ENCODE measurements at regions not wholly inside any gene's neighbourhood (a gene's known extent, or its start where the extent isn't known, plus 50 kb on each side); places are given as distances from the start of the nearest gene placed in this dataset.

DNA sequence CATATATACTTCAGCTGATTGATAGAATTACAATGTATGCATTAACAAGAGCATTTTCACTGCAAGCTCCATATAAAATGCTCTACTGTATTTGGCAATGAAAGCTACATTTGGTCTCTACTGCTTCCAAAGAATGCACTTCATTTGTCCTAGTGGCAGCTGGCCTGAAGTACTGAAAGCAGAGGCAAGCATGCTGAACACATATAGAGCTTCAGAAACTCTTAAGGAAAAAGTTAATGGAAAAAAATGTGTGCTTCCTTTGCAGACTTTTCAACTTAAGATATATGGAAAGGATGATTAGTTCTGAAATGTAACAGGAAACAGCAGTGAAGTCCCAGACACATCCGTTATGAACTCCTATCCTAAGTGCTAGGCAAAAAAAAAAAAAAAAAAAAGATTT is 537.1 kb upstream of the POM121L12 start:
- no CpG with 5 or more reads among the region's 1 CpG for WGBS (ENCODE audit: insufficient coverage)
- Mint-ChIP-seq H3K27me3 (no peaks in the 10 kb centered on the region), H3K4me1 (no peaks in the 10 kb centered on the region), H3K4me3 (no peak overlapping the region), H3K9me3 (peaks cover under 1 to 7% (median 4%) of the 10 kb centered on the region in 3 donors), H3K36me3 (no peaks in the 10 kb centered on the region), H3K27ac (no peak overlapping the region)
- H3K36me3 ChIP-seq (ENCODE audit: control insufficient read depth in 2 of 2, extremely low read depth in 1 of 2, insufficient read depth in 1 of 2, low read length in 1 of 2), result no peaks in the 10 kb centered on the region
- no peak overlapping the region for H3K27ac ChIP-seq (ENCODE audit: low read length)
- POLR2A ChIA-PET, result no interaction called here
- DNase-seq (no peak), ATAC-seq (replicated peaks in 1 of 4) (no peak)
- CTCF ChIA-PET, result no interaction called here
- H3K4me1 ChIP-seq (ENCODE audit: control insufficient read depth in 1 of 2, extremely low read depth in 1 of 2, insufficient read depth in 2 of 2, low read length in 2 of 2), result peaks cover 0 to 2% of the 10 kb centered on the region in 2 experiments
- H3K4me3 ChIP-seq (ENCODE audit: control insufficient read depth in 1 of 2, extremely low read depth in 1 of 2, low read length in 1 of 2), result no peak overlapping the region
- H3K9me3 ChIP-seq, result no peaks in the 10 kb centered on the region
- H3K27me3 ChIP-seq (replicated peaks in 1 of 2; ENCODE audit: control insufficient read depth in 2 of 2, extremely low read depth in 1 of 2, insufficient read depth in 2 of 2, low read length in 1 of 2), result no peaks in the 10 kb centered on the region

DNA sequence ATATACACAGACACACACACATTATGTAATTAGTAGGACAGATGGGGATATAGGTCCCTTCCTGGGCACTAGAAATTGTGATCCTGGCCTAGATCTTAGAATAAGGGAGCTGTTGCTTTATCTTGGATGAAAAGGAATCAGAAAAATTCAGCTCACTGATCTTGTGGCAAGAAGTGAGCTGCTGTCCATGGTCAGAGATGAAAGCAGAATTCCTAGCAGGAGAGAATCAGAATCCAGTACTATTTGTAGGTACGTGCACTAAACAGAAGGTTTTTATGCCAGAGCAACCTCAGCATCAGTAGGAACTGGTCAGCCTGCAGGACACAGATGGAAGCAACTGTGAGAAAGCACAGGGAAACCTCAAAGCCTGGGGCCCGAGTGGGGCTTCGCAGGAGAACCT is 549.2 kb upstream of the POM121L12 start:
- Mint-ChIP-seq H3K36me3 (no peaks in the 10 kb centered on the region), H3K4me3 (no peak overlapping the region), H3K27me3 (no peaks in the 10 kb centered on the region)

GRCh38 chr7:52482076-52482475 is 553.4 kb upstream of the POM121L12 start:
- CTCF ChIA-PET, result no interaction called here
- Histone ChIP-seq H3K27ac (ENCODE audit: low read length) (no peak overlapping the region), H3K4me1 (ENCODE audit: control insufficient read depth in 1 of 2, extremely low read depth in 1 of 2, insufficient read depth in 2 of 2, low read length in 2 of 2) (no peaks in the 10 kb centered on the region), H3K27me3 (replicated peaks in 1 of 2; ENCODE audit: control insufficient read depth in 2 of 2, extremely low read depth in 1 of 2, insufficient read depth in 2 of 2, low read length in 1 of 2) (no peaks in the 10 kb centered on the region), H3K4me3 (ENCODE audit: control insufficient read depth in 1 of 2, extremely low read depth in 1 of 2, low read length in 1 of 2) (no peak overlapping the region), H3K36me3 (ENCODE audit: control insufficient read depth in 2 of 2, extremely low read depth in 1 of 2, insufficient read depth in 1 of 2, low read length in 1 of 2) (no peaks in the 10 kb centered on the region), H3K9me3 (no peaks in the 10 kb centered on the region)
- Mint-ChIP-seq H3K27ac (no peak overlapping the region), H3K27me3 (no peaks in the 10 kb centered on the region), H3K36me3 (no peaks in the 10 kb centered on the region), H3K4me1 (no peaks in the 10 kb centered on the region), H3K4me3 (no peak overlapping the region), H3K9me3 (peaks cover 0 to 17% (median 10%) of the 10 kb centered on the region in 3 donors)
- ATAC-seq (replicated peaks in 1 of 4), result no peak
- WGBS (ENCODE audit: insufficient coverage), result 86% methylated on average over 1 of the region's 2 CpGs
- POLR2A ChIA-PET, result interaction anchor here in 1 of 2 donors (0.7 kb wide), 1 partner anchor 50 kb away, joined by 4 read pairs; no protein-coding TSS in a partner anchor
- DNase-seq, result no peak

More for the DNA sequence above, 549.2 kb upstream of the POM121L12 start:
- Histone ChIP-seq H3K4me3 (ENCODE audit: control insufficient read depth in 1 of 2, extremely low read depth in 1 of 2, low read length in 1 of 2) (no peak overlapping the region), H3K4me1 (ENCODE audit: control insufficient read depth in 1 of 2, extremely low read depth in 1 of 2, insufficient read depth in 2 of 2, low read length in 2 of 2) (no peaks in the 10 kb centered on the region), H3K36me3 (ENCODE audit: control insufficient read depth in 2 of 2, extremely low read depth in 1 of 2, insufficient read depth in 1 of 2, low read length in 1 of 2) (no peaks in the 10 kb centered on the region), H3K9me3 (no peaks in the 10 kb centered on the region), H3K27me3 (replicated peaks in 1 of 2; ENCODE audit: control insufficient read depth in 2 of 2, extremely low read depth in 1 of 2, insufficient read depth in 2 of 2, low read length in 1 of 2) (no peaks in the 10 kb centered on the region), H3K27ac (ENCODE audit: low read length) (no peak overlapping the region)
- Mint-ChIP-seq H3K4me1 (no peaks in the 10 kb centered on the region), H3K27ac (no peak overlapping the region), H3K9me3 (peaks cover 4 to 23% (median 13%) of the 10 kb centered on the region in 3 donors)
- POLR2A ChIA-PET, result no interaction called here
- CTCF ChIA-PET, result no interaction called here
- WGBS (ENCODE audit: insufficient coverage), result 25% methylated on average over 2 of the region's 3 CpGs
- DNase-seq (no peak), ATAC-seq (replicated peaks in 1 of 4) (no peak)

GRCh38 chr7:52481571-52481970 is 553.9 kb upstream of the POM121L12 start:
- Mint-ChIP-seq H3K4me1 (no peaks in the 10 kb centered on the region), H3K9me3 (peaks cover 0 to 14% (median 10%) of the 10 kb centered on the region in 3 donors), H3K4me3 (no peak overlapping the region), H3K27ac (no peak overlapping the region), H3K27me3 (no peaks in the 10 kb centered on the region), H3K36me3 (no peaks in the 10 kb centered on the region)
- H3K4me1 ChIP-seq (ENCODE audit: control insufficient read depth in 1 of 2, extremely low read depth in 1 of 2, insufficient read depth in 2 of 2, low read length in 2 of 2), result no peaks in the 10 kb centered on the region
- no CpG with 5 or more reads among the region's 2 CpGs for WGBS (ENCODE audit: insufficient coverage)
- no peaks in the 10 kb centered on the region for H3K9me3 ChIP-seq
- no peak overlapping the region for H3K4me3 ChIP-seq (ENCODE audit: control insufficient read depth in 1 of 2, extremely low read depth in 1 of 2, low read length in 1 of 2)
- no peaks in the 10 kb centered on the region for H3K27me3 ChIP-seq (replicated peaks in 1 of 2; ENCODE audit: control insufficient read depth in 2 of 2, extremely low read depth in 1 of 2, insufficient read depth in 2 of 2, low read length in 1 of 2)
- ATAC-seq (replicated peaks in 1 of 4), result no peak
- POLR2A ChIA-PET, result no interaction called here
- CTCF ChIA-PET, result no interaction called here
- no peak for DNase-seq
- H3K36me3 ChIP-seq (ENCODE audit: control insufficient read depth in 2 of 2, extremely low read depth in 1 of 2, insufficient read depth in 1 of 2, low read length in 1 of 2), result no peaks in the 10 kb centered on the region
- no peak overlapping the region for H3K27ac ChIP-seq (ENCODE audit: low read length)

- H3K9me3 Mint-ChIP-seq, result peaks cover 0 to 18% (median 15%) of the 10 kb centered on the region in 3 donors
- ATAC-seq (replicated peaks in 1 of 4) (no peak), DNase-seq (no peak)
- ChIA-PET POLR2A (no interaction called here), CTCF (no interaction called here)
- H3K4me1 ChIP-seq (ENCODE audit: control insufficient read depth in 1 of 2, extremely low read depth in 1 of 2, insufficient read depth in 2 of 2, low read length in 2 of 2), result no peaks in the 10 kb centered on the region
- no peak overlapping the region for H3K27ac ChIP-seq (ENCODE audit: low read length)
- no peaks in the 10 kb centered on the region for H3K27me3 Mint-ChIP-seq
- H3K36me3 Mint-ChIP-seq, result no peaks in the 10 kb centered on the region
- no peak overlapping the region for H3K4me3 ChIP-seq (ENCODE audit: control insufficient read depth in 1 of 2, extremely low read depth in 1 of 2, low read length in 1 of 2)
- no peak overlapping the region for H3K4me3 Mint-ChIP-seq
- H3K4me1 Mint-ChIP-seq, result no peaks in the 10 kb centered on the region
- H3K27me3 ChIP-seq (replicated peaks in 1 of 2; ENCODE audit: control insufficient read depth in 2 of 2, extremely low read depth in 1 of 2, insufficient read depth in 2 of 2, low read length in 1 of 2), result no peaks in the 10 kb centered on the region
- H3K36me3 ChIP-seq (ENCODE audit: control insufficient read depth in 2 of 2, extremely low read depth in 1 of 2, insufficient read depth in 1 of 2, low read length in 1 of 2), result no peaks in the 10 kb centered on the region
- H3K9me3 ChIP-seq, result no peaks in the 10 kb centered on the region
- no peak overlapping the region for H3K27ac Mint-ChIP-seq
These were observed 555.4 kb upstream of the POM121L12 start for GRCh38 chr7:52479990-52480389.

DNA sequence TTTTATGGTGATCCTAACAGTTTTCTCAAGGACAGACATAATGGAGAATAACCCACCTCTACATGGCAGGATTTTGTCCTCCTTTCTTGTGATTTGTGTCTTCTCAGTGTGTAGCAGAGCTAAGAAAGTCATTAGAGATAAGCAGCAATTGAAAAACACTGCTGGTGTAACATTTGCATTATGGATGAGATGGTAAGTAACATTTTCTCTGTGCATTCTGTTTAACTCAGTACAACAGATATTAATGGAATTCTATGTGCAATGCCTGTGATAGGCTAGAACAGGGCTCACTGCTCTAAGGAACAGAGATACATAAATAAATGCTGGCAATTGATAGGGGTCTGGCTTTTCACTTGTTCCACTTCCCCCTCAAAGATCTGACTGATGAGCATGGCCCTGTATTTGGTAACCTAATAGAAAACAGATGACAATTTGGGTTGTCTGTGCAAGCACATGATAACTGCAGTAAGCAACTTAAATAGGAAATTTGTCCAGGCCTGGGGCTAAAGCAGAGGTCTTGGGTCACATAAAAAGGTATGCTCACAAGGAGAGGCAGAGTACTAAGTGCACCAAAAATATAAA is 560.3 kb upstream of the POM121L12 start:
- Histone ChIP-seq H3K27ac (ENCODE audit: low read length) (no peak overlapping the region), H3K4me3 (ENCODE audit: control insufficient read depth in 1 of 2, extremely low read depth in 1 of 2, low read length in 1 of 2) (no peak overlapping the region), H3K9me3 (no peaks in the 10 kb centered on the region), H3K4me1 (ENCODE audit: control insufficient read depth in 1 of 2, extremely low read depth in 1 of 2, insufficient read depth in 2 of 2, low read length in 2 of 2) (no peaks in the 10 kb centered on the region), H3K36me3 (ENCODE audit: control insufficient read depth in 2 of 2, extremely low read depth in 1 of 2, insufficient read depth in 1 of 2, low read length in 1 of 2) (no peaks in the 10 kb centered on the region), H3K27me3 (replicated peaks in 1 of 2; ENCODE audit: control insufficient read depth in 2 of 2, extremely low read depth in 1 of 2, insufficient read depth in 2 of 2, low read length in 1 of 2) (no peaks in the 10 kb centered on the region)
- H3K27ac Mint-ChIP-seq, result no peak overlapping the region
- H3K36me3 Mint-ChIP-seq, result no peaks in the 10 kb centered on the region
- H3K4me3 Mint-ChIP-seq, result no peak overlapping the region
- peaks cover 9 to 36% (median 26%) of the 10 kb centered on the region in 3 donors for H3K9me3 Mint-ChIP-seq
- no peaks in the 10 kb centered on the region for H3K4me1 Mint-ChIP-seq
- no peak for DNase-seq
- no peaks in the 10 kb centered on the region for H3K27me3 Mint-ChIP-seq
- POLR2A ChIA-PET, result no interaction called here
- CTCF ChIA-PET, result no interaction called here
- ATAC-seq (replicated peaks in 1 of 4), result no peak

- Mint-ChIP-seq H3K4me1 (no peaks in the 10 kb centered on the region), H3K27ac (no peak overlapping the region), H3K9me3 (peaks cover 19 to 38% (median 30%) of the 10 kb centered on the region in 3 donors), H3K4me3 (no peak overlapping the region), H3K27me3 (no peaks in the 10 kb centered on the region), H3K36me3 (no peaks in the 10 kb centered on the region)
- H3K27ac ChIP-seq (ENCODE audit: low read length), result no peak overlapping the region
- CTCF ChIA-PET, result no interaction called here
- no peaks in the 10 kb centered on the region for H3K36me3 ChIP-seq (ENCODE audit: control insufficient read depth in 2 of 2, extremely low read depth in 1 of 2, insufficient read depth in 1 of 2, low read length in 1 of 2)
- POLR2A ChIA-PET, result no interaction called here
- no peak for ATAC-seq (replicated peaks in 1 of 4)
- H3K4me1 ChIP-seq (ENCODE audit: control insufficient read depth in 1 of 2, extremely low read depth in 1 of 2, insufficient read depth in 2 of 2, low read length in 2 of 2), result no peaks in the 10 kb centered on the region
- no peaks in the 10 kb centered on the region for H3K27me3 ChIP-seq (replicated peaks in 1 of 2; ENCODE audit: control insufficient read depth in 2 of 2, extremely low read depth in 1 of 2, insufficient read depth in 2 of 2, low read length in 1 of 2)
- no peak for DNase-seq
- no CpG with 5 or more reads among the region's 1 CpG for WGBS (ENCODE audit: insufficient coverage)
- no peak overlapping the region for H3K4me3 ChIP-seq (ENCODE audit: control insufficient read depth in 1 of 2, extremely low read depth in 1 of 2, low read length in 1 of 2)
- H3K9me3 ChIP-seq, result no peaks in the 10 kb centered on the region
These were observed 561.7 kb upstream of the POM121L12 start for GRCh38 chr7:52473756-52474155.
